Activated naive CD4-positive, alpha-beta T cell treated with Interleukin-2 at 50 U/mL for 16 hours (primary cell): ENCODE measurements at regions not wholly inside any gene's neighbourhood (a gene's known extent, or its start where the extent isn't known, plus 50 kb on each side); places are given as distances from the start of the nearest gene placed in this dataset.

Experiments
- DNase-seq: peaks from one replicate; pipeline ENCODE4 v3.0.0-alpha.2; 2020

DNA sequence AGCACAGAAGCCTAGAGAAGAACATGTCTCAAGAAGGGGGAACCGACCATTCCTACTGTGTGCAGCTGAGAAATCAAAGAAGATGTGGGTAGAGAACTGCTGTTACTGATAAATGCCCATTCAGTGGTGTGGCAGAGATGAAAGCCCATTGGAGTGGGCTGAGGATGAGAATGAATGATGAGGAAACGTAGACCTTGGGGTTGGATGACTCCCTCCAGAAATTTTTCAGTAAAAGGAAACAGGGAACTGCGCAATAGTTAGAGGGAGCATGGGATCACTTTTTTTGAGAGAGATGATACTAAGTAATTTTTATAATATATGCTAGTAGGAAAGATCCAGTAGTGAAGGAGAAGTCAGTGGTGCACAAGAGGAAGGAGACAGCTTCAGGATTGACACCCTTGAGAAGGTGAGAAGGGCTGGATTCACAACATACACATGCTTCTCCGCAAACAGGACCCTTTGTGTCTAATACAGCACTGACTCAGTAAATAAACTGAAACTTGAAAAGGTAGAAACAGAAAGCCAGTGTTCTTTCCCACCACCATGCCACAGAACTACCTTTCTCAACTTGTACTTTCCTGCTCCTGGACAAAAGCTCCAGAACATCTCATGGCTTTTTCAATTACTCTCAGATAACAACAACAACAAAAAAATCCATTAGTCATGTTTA lies 104.7 kb upstream of the IL6 start:
- DNase-seq = no peak

GRCh38 chr7:22618528-22618927 lies 108.5 kb upstream of the IL6 start:
- no peak for DNase-seq

DNA sequence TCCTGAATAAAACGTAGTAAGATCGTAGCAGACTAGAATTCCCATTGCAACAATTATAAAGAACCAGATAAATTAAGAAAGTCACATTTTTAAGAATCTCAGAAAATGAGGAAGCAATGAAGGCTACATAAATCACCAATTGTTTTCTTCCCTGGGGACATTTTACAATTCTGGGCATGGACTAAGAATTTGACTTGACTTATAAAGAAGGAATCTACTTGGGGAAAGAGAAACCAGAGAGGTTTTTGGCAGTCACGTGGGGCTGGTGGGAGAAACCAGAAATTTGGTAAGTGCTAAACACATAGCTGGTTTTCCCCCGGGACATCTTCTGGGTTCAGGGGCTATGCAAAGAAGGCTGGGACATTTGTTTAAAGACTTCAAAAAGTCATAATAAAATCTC lies 109.8 kb upstream of the IL6 start:
- no peak for DNase-seq

GRCh38 chr7:22613496-22613895 lies 113.5 kb upstream of the IL6 start:
- DNase-seq = no peak

GRCh38 chr7:22612776-22613175 lies 112.8 kb upstream of the STEAP1B start:
- DNase-seq = no peak

DNA sequence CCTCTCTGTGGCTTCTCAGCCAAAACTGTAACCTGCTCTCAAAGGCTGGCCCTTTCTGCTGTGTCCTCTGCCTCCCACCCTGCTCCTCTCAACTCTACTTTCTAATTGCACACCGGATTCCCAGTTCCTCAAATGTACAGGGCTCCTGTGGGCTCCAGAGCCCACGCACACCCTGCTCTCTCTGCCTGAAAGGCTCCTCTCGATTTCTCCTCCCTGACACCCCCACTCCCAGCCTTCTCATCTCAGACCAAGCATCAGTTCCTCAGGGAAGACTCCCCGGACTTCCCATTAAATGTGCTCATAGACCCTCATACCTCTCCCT lies 111.7 kb upstream of the STEAP1B start:
- no peak for DNase-seq

DNA sequence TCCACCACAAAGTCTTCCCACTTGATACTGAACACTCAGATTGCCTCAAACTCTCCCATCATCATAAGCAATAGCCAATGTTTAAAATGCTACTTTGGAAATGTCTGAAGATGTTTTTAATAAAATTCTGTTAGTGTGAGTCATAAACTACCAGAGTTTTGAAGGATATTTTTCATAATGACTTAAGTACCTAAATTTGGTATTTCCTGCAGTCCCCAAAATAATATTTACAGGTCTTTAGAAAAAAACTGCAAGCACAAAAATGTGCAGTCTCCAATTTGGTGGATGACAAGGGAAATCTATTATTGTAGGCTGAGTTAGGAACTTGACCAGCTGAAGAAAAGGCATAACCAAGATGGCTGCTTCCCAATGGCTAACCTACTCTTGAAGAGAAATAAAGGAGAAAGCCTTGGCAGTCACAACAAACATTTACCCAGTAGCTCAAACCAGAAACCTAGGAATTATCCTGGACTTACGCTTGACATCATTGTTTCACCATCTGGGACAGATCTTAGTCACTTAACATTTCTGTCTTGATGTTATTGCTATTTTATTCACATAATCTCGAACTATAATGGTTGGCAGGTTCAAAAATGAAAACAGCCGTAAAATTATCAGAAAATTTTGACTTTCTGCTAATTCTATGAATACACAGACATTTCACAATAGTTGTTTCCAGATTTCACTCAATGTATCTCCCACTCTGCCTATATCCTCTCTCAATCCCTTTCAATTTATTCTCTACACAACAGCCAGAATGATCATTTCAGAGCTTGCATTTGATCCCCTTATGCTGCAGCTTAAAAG lies 111.2 kb upstream of the STEAP1B start:
- no peak for DNase-seq

DNA sequence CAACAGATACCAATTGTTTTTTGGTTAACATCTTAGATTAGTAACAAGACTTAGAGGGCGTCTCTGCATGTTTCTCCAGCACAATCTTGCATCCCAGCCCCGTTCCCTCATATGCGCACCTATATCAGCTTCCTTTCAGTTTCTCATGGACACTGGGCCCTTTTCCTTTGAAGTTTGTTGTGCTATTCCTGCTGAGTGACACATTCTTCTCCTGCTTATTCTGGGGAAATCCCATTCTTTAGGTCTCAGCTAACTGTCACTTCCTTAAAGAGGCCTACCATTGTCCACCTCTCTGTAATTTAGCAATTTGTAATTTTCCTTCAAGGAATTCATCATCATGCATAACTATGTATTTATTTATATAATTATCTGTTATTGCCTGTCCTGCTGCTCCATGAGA lies 110.3 kb upstream of the STEAP1B start:
- DNase-seq = no peak

DNA sequence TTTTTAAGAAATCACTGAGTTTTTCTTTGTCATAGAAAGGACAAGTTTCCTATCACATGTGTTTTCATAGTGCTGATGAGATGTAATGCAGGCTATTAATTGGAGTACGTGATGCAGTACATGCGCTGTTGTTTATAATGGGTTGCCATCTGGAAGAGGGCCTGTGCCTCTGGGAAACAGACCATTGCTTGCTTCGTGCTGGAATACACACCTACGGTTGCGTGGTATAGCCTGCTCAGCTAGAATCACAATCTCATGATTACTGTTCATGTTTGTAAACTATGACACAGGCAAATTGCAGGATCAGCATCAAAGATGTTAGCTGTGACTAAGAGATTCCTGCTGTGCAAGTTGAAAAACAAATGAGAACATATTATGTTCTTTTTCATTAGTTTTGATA lies 107.2 kb upstream of the STEAP1B start:
- no peak for DNase-seq

- DNase-seq = no peak
Observed at GRCh38 chr7:22604246-22604645, 104.3 kb upstream of the STEAP1B start.

DNA sequence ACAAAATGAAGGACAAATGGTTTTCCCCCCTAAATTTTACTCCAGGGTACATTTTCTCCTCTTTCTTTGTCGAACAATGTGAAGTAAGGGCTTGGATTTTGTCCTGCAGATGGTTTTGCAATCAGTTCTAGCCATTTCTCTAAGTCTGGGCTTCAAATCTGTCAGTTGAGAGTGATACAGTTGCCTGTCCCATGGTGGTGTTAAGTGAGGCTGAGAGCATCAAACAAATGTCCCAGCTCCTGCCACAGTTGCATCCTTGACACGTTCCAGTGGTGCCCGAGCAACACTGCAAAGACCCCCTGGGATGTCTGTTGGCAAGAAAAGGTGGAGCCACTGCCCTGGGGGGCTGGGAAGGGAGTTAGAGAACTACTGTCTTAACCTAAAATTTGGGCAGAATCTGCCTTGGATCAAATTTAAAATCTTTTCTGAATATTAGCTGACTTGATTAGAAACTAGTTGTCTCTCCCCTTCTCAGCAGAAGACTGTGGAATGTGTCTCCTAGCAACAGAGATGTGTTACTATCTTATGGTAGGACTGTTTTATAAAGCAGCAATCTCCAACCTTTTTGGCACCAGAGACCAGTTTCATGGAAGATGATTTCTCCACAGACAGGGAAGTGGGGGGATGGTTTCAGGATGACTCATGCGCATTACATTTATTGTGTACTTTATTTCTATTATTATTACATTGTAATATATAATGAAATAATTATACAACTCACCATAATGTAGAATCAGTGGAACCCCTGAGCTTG lies 102.0 kb upstream of the STEAP1B start:
- no peak for DNase-seq

GRCh38 chr7:22601408-22601807 lies 101.4 kb upstream of the STEAP1B start:
- DNase-seq = no peak

- DNase-seq = no peak
Observed at GRCh38 chr7:22601003-22601402, 101.0 kb upstream of the STEAP1B start.

DNA sequence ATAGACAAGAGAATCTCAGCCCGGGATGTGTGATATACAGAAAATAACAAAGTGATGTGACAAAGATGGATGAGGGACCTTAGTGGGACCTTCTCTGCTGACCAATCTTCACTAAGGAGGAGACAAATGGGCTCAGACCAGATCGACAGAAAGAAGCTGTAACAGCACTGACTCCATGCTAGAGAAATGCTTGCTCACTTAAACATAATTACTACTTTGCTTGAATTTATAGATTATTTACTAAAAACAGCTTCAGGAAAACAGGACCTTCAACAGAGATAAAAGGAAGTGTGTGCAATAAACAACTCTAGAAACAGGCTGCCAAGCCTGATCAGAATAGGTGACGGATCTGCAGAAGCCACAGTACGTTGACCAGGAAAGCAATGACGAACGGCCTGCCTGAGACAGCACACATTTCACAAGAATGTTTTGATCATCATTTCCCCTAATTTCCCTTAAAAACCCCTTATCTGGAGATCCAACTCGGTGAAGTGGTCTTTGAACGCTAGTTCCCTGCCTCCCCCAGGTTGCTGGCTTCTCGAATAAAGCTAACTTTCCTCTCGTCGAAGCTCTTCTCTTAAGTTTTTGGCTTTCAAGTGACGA lies 98.4 kb upstream of the STEAP1B start:
- DNase-seq = no peak

- no peak for DNase-seq
Observed at GRCh38 chr7:22597844-22598243, 97.9 kb upstream of the STEAP1B start.

DNA sequence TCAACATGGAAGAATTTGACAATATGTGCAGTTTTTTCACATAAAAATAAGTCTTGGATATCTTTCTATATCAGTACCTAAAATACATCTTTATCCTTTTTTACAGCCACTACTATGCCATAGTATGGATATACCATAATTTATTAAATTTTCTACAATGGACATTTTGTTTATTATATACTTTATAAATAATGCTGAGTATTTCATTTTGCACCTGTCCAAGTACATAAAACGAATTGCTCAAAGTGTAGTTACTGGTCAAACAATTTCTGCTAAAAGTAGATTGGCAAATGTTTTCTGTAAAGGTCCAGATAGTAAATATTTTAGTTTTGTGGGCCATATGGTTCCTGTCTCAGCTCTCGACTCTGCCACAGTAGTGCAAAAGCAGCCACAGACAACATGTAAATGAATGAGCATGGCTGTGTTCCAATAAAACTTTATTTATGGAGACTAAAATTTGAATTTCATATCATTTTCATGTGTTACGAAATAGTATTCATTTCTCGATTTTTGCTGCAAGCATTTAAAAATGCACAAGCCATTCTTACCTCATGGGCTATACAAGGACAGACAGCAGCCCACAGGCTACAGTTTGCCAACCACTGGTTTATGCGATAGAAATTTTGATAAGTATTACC lies 96.9 kb upstream of the STEAP1B start:
- DNase-seq = no peak

DNA sequence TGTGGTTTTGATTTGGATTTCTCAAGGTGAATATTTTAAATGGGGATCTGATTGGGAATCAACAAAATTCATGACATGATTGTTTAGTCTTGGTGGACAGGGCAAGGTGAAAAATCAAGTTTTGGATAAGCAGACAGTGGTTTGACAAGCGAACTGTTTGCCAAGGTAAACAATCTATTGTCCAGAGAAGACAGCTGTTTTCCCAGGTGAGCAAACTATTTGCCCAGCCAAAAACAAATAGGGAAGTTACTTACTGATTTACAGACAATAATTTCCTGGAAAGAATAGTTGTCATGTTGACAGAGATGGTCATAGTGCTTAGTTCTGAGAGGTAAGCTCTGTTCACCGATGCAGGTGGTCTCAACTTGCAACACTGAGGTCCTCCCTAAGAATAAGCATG lies 94.0 kb upstream of the STEAP1B start:
- no peak for DNase-seq

DNA sequence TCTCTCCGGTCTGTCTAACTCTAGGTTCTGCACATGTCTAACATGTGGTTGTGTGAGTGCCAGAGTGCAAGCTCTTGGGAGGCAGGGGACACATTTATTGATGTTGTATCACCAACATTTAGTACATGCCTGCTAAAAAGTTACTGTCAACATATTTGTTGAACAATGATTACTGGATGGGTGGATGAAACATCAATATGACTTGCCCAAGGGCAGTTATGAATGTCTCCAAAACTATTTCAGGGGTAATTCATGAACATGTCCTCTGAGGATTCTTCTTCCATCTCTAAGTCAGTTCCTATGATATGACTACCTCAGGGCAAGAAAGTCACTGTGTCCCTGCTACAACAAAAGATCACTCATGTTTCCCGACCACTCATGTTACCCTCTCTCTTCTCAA lies 91.3 kb upstream of the STEAP1B start:
- DNase-seq = no peak

DNA sequence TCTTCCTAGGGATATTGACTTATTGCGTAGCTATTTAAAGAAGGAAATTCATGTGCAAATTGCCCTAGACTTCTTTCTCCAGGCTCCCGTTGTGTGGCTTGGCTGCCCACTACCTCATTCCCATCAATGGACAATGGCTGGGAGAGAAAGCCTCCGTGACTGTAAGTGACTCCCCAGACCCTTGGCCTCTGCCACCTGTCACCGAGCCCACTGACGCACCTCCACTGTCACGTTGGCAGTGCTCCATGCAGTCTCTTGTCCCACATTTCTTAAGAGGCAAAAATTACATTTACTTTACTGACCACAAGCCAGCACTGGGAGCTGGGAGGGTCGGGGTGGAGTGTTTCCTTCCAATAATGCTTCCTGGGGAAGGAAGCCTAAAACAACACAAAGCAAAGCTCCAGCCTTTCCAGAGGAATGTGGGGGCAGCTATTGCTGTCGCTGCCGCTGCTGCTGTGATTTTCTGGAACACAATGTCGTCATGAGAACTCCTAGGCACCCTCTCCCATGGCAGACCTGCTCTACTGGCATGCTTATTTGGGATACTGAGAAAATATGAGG lies 89.7 kb upstream of the STEAP1B start:
- DNase-seq = no peak

GRCh38 chr7:22588351-22588750 lies 88.4 kb upstream of the STEAP1B start:
- no peak for DNase-seq

DNA sequence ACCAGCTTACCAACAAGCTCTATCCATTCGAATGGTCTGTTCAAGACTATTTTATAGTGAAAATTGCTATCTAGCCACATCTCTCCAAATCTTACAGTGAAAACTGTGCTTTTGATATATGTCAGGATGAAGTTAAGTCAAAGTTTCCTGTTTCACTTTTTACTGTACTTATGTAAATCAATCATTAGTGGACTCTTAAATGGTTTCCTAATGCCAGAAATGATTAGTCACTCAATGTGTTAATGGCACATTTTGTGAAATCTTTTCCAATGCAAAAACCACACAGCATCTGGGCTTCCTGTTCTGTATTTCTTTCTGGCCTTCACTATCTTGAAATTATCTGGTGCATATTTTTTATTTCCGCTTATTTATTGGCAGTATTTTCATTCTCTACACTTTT lies 87.3 kb upstream of the STEAP1B start:
- DNase-seq = no peak

GRCh38 chr7:22586786-22587140 lies 86.8 kb upstream of the STEAP1B start:
- no peak for DNase-seq
